ENCODE measurements at regions not wholly inside any gene's neighbourhood (a gene's known extent, or its start where the extent isn't known, plus 50 kb on each side); places are given as distances from the start of the nearest gene placed in this dataset.

- Histone ChIP-seq H3F3A (ENCODE audit: insufficient read depth, low read length, poor library complexity, severe bottlenecking) (no peaks in the 10 kb centered on the region), H2AFZ (ENCODE audit: low read depth, low read length) (no peak overlapping the region), H3K9me3 (ENCODE audit: low read length) (no peaks in the 10 kb centered on the region)
Measured at GRCh38 chr2:180763263-180763989, 217.0 kb upstream of the UBE2E3 start.

GRCh38 chr2:180761224-180761623 is 219.2 kb upstream of the UBE2E3 start:
- H3K79me2 ChIP-seq (replicated peaks; ENCODE audit: insufficient read depth, low read length): no peaks in the 10 kb centered on the region
- no peaks in the 10 kb centered on the region for H3K36me3 ChIP-seq (ENCODE audit: insufficient read depth, low read length)
- H3K27me3 ChIP-seq (ENCODE audit: insufficient read depth, low read depth, low read length): no peaks in the 10 kb centered on the region
- no peaks in the 10 kb centered on the region for H3F3A ChIP-seq (ENCODE audit: insufficient read depth, low read length, poor library complexity, severe bottlenecking)
- H3K4me2 ChIP-seq (ENCODE audit: low read length): no peak overlapping the region
- H3K4me3 ChIP-seq (ENCODE audit: low read length): no peak overlapping the region
- no peak overlapping the region for H3K9ac ChIP-seq (ENCODE audit: low read length)
- no peak overlapping the region for H2AFZ ChIP-seq (ENCODE audit: low read depth, low read length)
- H3K9me2 ChIP-seq (ENCODE audit: insufficient read depth, low read length): no peaks in the 10 kb centered on the region
- no peak overlapping the region for H3K27ac ChIP-seq (ENCODE audit: low read length)
- no peaks in the 10 kb centered on the region for H3K9me3 ChIP-seq (ENCODE audit: low read length)
- no peaks in the 10 kb centered on the region for H4K20me1 ChIP-seq (ENCODE audit: insufficient read depth)
- TF ChIP-seq POLR2AphosphoS5 (IDR thresholded peaks at IDR 0.05) (no peak), REST (IDR thresholded peaks at IDR 0.05; ENCODE audit: borderline replicate concordance) (no peak), EZH2 (IDR thresholded peaks at IDR 0.05; ENCODE audit: borderline replicate concordance, insufficient read depth, low read length, poor library complexity, severe bottlenecking) (no peak), SMC3 (conservative IDR thresholded peaks at IDR 0.05; ENCODE audit: poor library complexity) (no peak), EP300 (conservative IDR thresholded peaks at IDR 0.05; ENCODE audit: poor library complexity, severe bottlenecking) (no peak), RAD21 (conservative IDR thresholded peaks at IDR 0.05) (no peak)
- TF ChIP-seq, protein P1, sequence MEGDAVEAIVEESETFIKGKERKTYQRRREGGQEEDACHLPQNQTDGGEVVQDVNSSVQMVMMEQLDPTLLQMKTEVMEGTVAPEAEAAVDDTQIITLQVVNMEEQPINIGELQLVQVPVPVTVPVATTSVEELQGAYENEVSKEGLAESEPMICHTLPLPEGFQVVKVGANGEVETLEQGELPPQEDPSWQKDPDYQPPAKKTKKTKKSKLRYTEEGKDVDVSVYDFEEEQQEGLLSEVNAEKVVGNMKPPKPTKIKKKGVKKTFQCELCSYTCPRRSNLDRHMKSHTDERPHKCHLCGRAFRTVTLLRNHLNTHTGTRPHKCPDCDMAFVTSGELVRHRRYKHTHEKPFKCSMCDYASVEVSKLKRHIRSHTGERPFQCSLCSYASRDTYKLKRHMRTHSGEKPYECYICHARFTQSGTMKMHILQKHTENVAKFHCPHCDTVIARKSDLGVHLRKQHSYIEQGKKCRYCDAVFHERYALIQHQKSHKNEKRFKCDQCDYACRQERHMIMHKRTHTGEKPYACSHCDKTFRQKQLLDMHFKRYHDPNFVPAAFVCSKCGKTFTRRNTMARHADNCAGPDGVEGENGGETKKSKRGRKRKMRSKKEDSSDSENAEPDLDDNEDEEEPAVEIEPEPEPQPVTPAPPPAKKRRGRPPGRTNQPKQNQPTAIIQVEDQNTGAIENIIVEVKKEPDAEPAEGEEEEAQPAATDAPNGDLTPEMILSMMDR (IDR thresholded peaks at IDR 0.05; ENCODE audit: poor library complexity, severe bottlenecking): no peak

More at GRCh38 chr2:180763263-180763989, 217.0 kb upstream of the UBE2E3 start:
- Histone ChIP-seq H3K27me3 (ENCODE audit: insufficient read depth, low read depth, low read length) (no peaks in the 10 kb centered on the region), H3K4me2 (ENCODE audit: low read length) (no peak overlapping the region), H3K9me2 (ENCODE audit: insufficient read depth, low read length) (no peaks in the 10 kb centered on the region), H3K36me3 (ENCODE audit: insufficient read depth, low read length) (no peaks in the 10 kb centered on the region), H4K20me1 (ENCODE audit: insufficient read depth) (no peaks in the 10 kb centered on the region), H3K27ac (ENCODE audit: low read length) (no peak overlapping the region), H3K9ac (ENCODE audit: low read length) (no peak overlapping the region), H3K79me2 (replicated peaks; ENCODE audit: insufficient read depth, low read length) (no peaks in the 10 kb centered on the region), H3K4me3 (ENCODE audit: low read length) (no peak overlapping the region)
- TF ChIP-seq TAF1 (IDR thresholded peaks at IDR 0.05; ENCODE audit: low read depth): no peak
- no peak for TF ChIP-seq SMC3 (conservative IDR thresholded peaks at IDR 0.05; ENCODE audit: poor library complexity)
- no peak for TF ChIP-seq MXI1 (conservative IDR thresholded peaks at IDR 0.05; ENCODE audit: poor library complexity, severe bottlenecking)
- TF ChIP-seq, protein P1 (IDR thresholded peaks at IDR 0.05; ENCODE audit: poor library complexity, severe bottlenecking): no peak
- TF ChIP-seq EZH2 (IDR thresholded peaks at IDR 0.05; ENCODE audit: borderline replicate concordance, insufficient read depth, low read length, poor library complexity, severe bottlenecking): no peak
- TF ChIP-seq POLR2AphosphoS5 (IDR thresholded peaks at IDR 0.05): no peak
- TF ChIP-seq REST (IDR thresholded peaks at IDR 0.05; ENCODE audit: borderline replicate concordance): no peak
- TF ChIP-seq RAD21 (conservative IDR thresholded peaks at IDR 0.05): no peak
- TF ChIP-seq EP300 (conservative IDR thresholded peaks at IDR 0.05; ENCODE audit: poor library complexity, severe bottlenecking): no peak

All from neural cell (in vitro differentiated cells).